ENCODE measurements at regions not wholly inside any gene's neighbourhood (a gene's known extent, or its start where the extent isn't known, plus 50 kb on each side); places are given as distances from the start of the nearest gene placed in this dataset.

- FAIRE-seq: no peak
Observed at GRCh38 chr3:111331912-111332311, 210.1 kb upstream of the CD96 start.

GRCh38 chr3:111332488-111333080 lies 209.4 kb upstream of the CD96 start:
- Histone ChIP-seq H3K4me1 (ENCODE audit: control insufficient read depth in 2 of 3, insufficient read depth in 2 of 3, low read depth in 1 of 3, low read length in 3 of 3) (no peaks in the 10 kb centered on the region), H3K27me3 (ENCODE audit: control insufficient read depth, insufficient read depth, low read length) (no peaks in the 10 kb centered on the region), H3K27ac (ENCODE audit: low read depth in 2 of 2, low read length in 2 of 2) (no peak overlapping the region), H3K9ac (ENCODE audit: low read length in 3 of 3) (no peak overlapping the region), H3K36me3 (ENCODE audit: control insufficient read depth in 2 of 3, insufficient read depth in 3 of 3, low read length in 3 of 3) (no peaks in the 10 kb centered on the region), H3K4me3 (ENCODE audit: low read length in 3 of 3) (no peak overlapping the region), H3K9me3 (ENCODE audit: control insufficient read depth in 2 of 3, insufficient read depth in 1 of 3, low read length in 3 of 3) (no peaks in the 10 kb centered on the region)
- intact Hi-C loops (cut with DNase I): no loop called here
- FAIRE-seq (no peak), DNase-seq (no peak)
- TF ChIP-seq CTCF (IDR thresholded peaks at IDR 0.05; ENCODE audit: borderline replicate concordance, extremely low read depth, insufficient read depth): no peak

More at GRCh38 chr3:111331912-111332311, 210.1 kb upstream of the CD96 start:
- H3K36me3 ChIP-seq (ENCODE audit: control insufficient read depth in 2 of 3, insufficient read depth in 3 of 3, low read length in 3 of 3): no peaks in the 10 kb centered on the region
- no peaks in the 10 kb centered on the region for H3K27me3 ChIP-seq (ENCODE audit: control insufficient read depth, insufficient read depth, low read length)
- H3K4me3 ChIP-seq (ENCODE audit: low read length in 3 of 3): no peak overlapping the region
- H3K9ac ChIP-seq (ENCODE audit: low read length in 3 of 3): no peak overlapping the region
- TF ChIP-seq CTCF (IDR thresholded peaks at IDR 0.05; ENCODE audit: borderline replicate concordance, extremely low read depth, insufficient read depth): no peak
- intact Hi-C loops (cut with DNase I): no loop called here
- no peak overlapping the region for H3K27ac ChIP-seq (ENCODE audit: low read depth in 2 of 2, low read length in 2 of 2)
- no peaks in the 10 kb centered on the region for H3K9me3 ChIP-seq (ENCODE audit: control insufficient read depth in 2 of 3, insufficient read depth in 1 of 3, low read length in 3 of 3)
- DNase-seq: no peak
- H3K4me1 ChIP-seq (ENCODE audit: control insufficient read depth in 2 of 3, insufficient read depth in 2 of 3, low read depth in 1 of 3, low read length in 3 of 3): no peaks in the 10 kb centered on the region

DNA sequence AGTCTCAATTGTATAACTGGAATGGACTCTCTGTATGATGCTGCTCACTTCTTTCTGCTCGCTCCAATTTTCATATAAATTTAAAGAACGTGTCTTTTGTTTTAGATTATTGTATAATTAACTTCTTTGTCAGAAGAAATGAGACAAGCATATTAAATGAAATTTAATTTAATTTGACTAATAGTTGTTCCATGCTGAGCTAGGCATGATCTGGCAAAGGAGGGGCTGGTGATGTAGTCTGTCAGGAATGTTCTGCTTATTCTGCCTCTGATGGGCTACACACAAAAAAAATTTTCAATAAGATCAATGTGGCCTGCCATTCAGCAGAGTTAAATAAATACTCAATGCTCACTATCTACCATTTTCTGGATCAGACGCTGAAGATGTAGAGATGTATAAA lies 208.4 kb upstream of the CD96 start:
- no peak for TF ChIP-seq CTCF (IDR thresholded peaks at IDR 0.05; ENCODE audit: borderline replicate concordance, extremely low read depth, insufficient read depth)
- no peak for DNase-seq
- H3K27ac ChIP-seq (ENCODE audit: low read depth in 2 of 2, low read length in 2 of 2): no peak overlapping the region
- no peaks in the 10 kb centered on the region for H3K4me1 ChIP-seq (ENCODE audit: control insufficient read depth in 2 of 3, insufficient read depth in 2 of 3, low read depth in 1 of 3, low read length in 3 of 3)
- intact Hi-C loops (cut with DNase I): no loop called here
- H3K9ac ChIP-seq (ENCODE audit: low read length in 3 of 3): no peak overlapping the region
- H3K27me3 ChIP-seq (ENCODE audit: control insufficient read depth, insufficient read depth, low read length): no peaks in the 10 kb centered on the region
- H3K9me3 ChIP-seq (ENCODE audit: control insufficient read depth in 2 of 3, insufficient read depth in 1 of 3, low read length in 3 of 3): no peaks in the 10 kb centered on the region
- no peaks in the 10 kb centered on the region for H3K36me3 ChIP-seq (ENCODE audit: control insufficient read depth in 2 of 3, insufficient read depth in 3 of 3, low read length in 3 of 3)
- no peak overlapping the region for H3K4me3 ChIP-seq (ENCODE audit: low read length in 3 of 3)
- FAIRE-seq: no peak

All from kidney (tissue), 13 donors.